Osteocyte (in vitro differentiated cells): ENCODE measurements at regions not wholly inside any gene's neighbourhood (a gene's known extent, or its start where the extent isn't known, plus 50 kb on each side); places are given as distances from the start of the nearest gene placed in this dataset.

ENCODE experiments used
- DNase-seq: peaks from one replicate; pipeline ENCODE4 v3.0.0; 2021; ENCODE audit warnings: mixed read lengths; ENCODE audit not compliant: unreplicated experiment; ENCODE audit errors: extremely low spot score
- H3K27ac Mint-ChIP-seq: one replicate; pipeline ENCODE4 v1.8.0; 2021; ENCODE audit warnings: mild to moderate bottlenecking, mixed read lengths; ENCODE audit not compliant: unreplicated experiment
- H3K27me3 Mint-ChIP-seq: one replicate; pipeline ENCODE4 v1.8.0; 2021; ENCODE audit warnings: mixed read lengths; ENCODE audit not compliant: unreplicated experiment
- H3K36me3 Mint-ChIP-seq: one replicate; pipeline ENCODE4 v1.8.0; 2021; ENCODE audit warnings: mixed read lengths; ENCODE audit not compliant: unreplicated experiment
- H3K4me1 Mint-ChIP-seq: one replicate; pipeline ENCODE4 v1.8.0; 2021; ENCODE audit warnings: mixed read lengths; ENCODE audit not compliant: unreplicated experiment
- H3K4me3 Mint-ChIP-seq: one replicate; pipeline ENCODE4 v1.8.0; 2021; ENCODE audit warnings: mild to moderate bottlenecking, moderate library complexity, mixed read lengths; ENCODE audit not compliant: unreplicated experiment
- H3K9me3 Mint-ChIP-seq: one replicate; pipeline ENCODE4 v1.8.0; 2021; ENCODE audit warnings: mixed read lengths; ENCODE audit not compliant: unreplicated experiment
- TF ChIP-seq, protein P1 (sequence below): fragments of 200-600 bp; sonication (generic); IDR thresholded peaks from 2 replicates; pipeline ENCODE4 v1.5.0; 2021; ENCODE audit warnings: antibody characterized with exemption, mild to moderate bottlenecking, moderate library complexity

DNA sequence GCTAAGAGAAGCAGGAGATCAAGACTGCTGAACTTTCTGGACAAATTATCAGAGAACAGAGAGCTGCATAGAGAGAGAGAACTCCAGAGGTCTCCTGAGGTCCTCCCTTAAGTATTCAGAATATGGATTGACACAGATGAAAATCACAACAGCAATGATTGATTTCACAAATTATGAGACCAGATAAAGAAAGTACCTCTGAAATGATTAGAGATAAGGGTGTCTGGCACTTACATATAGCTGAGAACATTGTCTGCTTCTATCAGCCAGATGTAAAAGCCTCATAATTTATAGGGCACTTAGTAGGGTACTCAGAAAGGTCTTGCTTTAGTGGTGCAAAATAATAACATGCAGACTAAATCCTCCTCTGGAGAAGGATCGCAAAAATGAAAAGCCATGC is 1301.8 kb downstream of the BRINP3 start:
- H3K9me3 Mint-ChIP-seq: peaks cover 6% of the 10 kb centered on the region
- no peaks in the 10 kb centered on the region for H3K36me3 Mint-ChIP-seq
- no peaks in the 10 kb centered on the region for H3K27me3 Mint-ChIP-seq
- DNase-seq: no peak
- no peak overlapping the region for H3K27ac Mint-ChIP-seq
- H3K4me3 Mint-ChIP-seq: no peak overlapping the region
- TF ChIP-seq, protein P1, sequence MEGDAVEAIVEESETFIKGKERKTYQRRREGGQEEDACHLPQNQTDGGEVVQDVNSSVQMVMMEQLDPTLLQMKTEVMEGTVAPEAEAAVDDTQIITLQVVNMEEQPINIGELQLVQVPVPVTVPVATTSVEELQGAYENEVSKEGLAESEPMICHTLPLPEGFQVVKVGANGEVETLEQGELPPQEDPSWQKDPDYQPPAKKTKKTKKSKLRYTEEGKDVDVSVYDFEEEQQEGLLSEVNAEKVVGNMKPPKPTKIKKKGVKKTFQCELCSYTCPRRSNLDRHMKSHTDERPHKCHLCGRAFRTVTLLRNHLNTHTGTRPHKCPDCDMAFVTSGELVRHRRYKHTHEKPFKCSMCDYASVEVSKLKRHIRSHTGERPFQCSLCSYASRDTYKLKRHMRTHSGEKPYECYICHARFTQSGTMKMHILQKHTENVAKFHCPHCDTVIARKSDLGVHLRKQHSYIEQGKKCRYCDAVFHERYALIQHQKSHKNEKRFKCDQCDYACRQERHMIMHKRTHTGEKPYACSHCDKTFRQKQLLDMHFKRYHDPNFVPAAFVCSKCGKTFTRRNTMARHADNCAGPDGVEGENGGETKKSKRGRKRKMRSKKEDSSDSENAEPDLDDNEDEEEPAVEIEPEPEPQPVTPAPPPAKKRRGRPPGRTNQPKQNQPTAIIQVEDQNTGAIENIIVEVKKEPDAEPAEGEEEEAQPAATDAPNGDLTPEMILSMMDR: no peak
- no peaks in the 10 kb centered on the region for H3K4me1 Mint-ChIP-seq

DNA sequence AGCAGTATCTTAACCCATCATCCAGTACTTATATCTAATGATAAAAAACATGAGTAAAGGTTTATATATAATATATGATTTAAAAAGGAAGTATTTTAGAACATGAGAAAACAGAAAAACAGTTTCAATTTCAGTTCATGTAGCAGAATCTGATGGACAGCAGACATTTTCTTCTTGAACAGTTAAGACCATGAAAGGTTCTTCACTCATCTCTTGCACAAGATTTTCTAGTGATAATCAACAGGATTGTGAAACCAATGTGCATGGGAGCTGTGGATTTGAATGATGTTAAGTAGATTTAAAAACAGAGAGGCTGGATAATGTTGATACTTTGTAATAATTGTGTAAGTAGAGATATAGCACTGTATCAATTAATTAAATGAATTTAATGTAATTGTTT is 1297.6 kb downstream of the BRINP3 start:
- H3K9me3 Mint-ChIP-seq: no peaks in the 10 kb centered on the region
- no peaks in the 10 kb centered on the region for H3K27me3 Mint-ChIP-seq
- TF ChIP-seq, protein P1: no peak
- no peak overlapping the region for H3K4me3 Mint-ChIP-seq
- H3K36me3 Mint-ChIP-seq: no peaks in the 10 kb centered on the region
- no peaks in the 10 kb centered on the region for H3K4me1 Mint-ChIP-seq
- H3K27ac Mint-ChIP-seq: no peak overlapping the region
- DNase-seq: no peak

DNA sequence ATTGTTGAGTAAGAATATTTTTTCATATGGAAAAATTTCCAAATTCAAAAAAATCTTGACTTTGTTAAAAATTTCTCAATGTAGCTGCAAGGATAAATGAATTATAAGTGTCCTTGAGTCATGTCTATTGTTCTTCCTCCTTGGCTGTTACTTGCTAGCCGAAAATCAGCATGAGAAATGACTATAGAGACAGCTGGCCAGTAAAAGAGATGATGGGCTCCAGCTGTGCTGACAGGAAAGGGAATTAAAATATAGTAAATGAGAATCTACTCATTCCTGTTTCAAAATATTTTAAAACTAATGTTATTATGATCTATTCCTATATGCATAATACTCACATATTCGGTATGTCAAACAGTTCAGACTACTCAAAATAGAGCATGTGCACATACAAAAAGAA is 1292.6 kb downstream of the BRINP3 start:
- DNase-seq: no peak
- no peaks in the 10 kb centered on the region for H3K36me3 Mint-ChIP-seq
- no peaks in the 10 kb centered on the region for H3K27me3 Mint-ChIP-seq
- H3K27ac Mint-ChIP-seq: no peak overlapping the region
- H3K9me3 Mint-ChIP-seq: no peaks in the 10 kb centered on the region
- no peaks in the 10 kb centered on the region for H3K4me1 Mint-ChIP-seq
- H3K4me3 Mint-ChIP-seq: no peak overlapping the region
- TF ChIP-seq, protein P1: no peak

DNA sequence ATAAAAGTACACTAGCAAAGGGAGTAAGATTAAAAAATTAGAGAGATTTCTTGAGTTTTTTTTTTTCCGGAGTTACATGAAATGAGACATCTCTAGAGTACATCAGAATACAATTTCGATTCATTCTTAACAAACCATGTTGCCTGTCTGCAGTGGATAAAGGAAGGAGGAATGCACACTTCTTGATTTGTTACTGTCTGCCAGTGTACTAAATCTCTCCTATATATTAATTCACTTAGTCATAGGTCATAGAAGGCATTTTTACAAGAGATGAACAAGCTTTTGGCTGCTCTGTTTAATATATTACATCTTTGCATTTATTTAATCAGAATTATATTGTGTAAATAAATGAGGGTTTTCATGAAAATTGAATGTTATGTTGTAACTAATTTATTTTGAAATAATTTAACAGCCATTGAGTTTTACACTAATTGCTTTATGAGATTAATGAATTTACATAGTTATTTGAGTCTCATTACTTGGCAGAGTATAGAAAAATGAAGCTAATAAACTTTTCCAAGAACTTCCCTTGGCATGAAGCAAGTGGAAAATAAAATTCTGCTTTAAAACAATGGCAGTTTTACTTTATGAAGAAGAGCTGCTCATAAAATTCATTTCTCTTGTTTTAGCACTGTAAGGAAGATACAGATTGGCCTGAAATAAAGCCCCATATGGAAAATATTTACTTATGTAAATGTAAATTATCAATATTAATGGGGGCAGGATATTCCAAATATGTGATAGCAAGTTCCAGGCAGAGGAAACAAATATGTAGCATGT is 1284.7 kb downstream of the BRINP3 start:
- H3K4me3 Mint-ChIP-seq: no peak overlapping the region
- H3K27me3 Mint-ChIP-seq: no peaks in the 10 kb centered on the region
- H3K27ac Mint-ChIP-seq: no peak overlapping the region
- H3K36me3 Mint-ChIP-seq: no peaks in the 10 kb centered on the region
- H3K4me1 Mint-ChIP-seq: no peaks in the 10 kb centered on the region
- H3K9me3 Mint-ChIP-seq: no peaks in the 10 kb centered on the region
- TF ChIP-seq, protein P1: no peak
- no peak for DNase-seq

DNA sequence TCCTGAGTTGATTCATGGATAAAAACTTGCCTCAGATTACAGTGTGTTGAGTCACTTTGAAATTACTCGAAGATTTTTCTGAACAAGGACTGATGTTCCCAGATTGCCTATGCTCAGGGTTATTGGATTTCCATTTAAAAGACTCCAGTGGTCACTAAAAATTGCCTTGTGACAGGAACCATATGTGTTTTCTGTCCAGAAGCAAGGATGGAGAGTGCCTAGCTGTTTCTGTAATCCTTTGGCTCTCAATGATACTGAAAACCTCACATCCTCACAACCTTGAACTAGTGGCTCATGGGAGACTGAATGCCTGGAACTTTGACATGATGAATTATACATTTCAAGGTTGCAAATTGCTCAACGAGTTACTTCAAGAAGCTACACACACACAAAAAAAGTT is 1271.8 kb downstream of the BRINP3 start:
- no peak overlapping the region for H3K27ac Mint-ChIP-seq
- no peaks in the 10 kb centered on the region for H3K27me3 Mint-ChIP-seq
- H3K9me3 Mint-ChIP-seq: peaks cover 4% of the 10 kb centered on the region
- TF ChIP-seq, protein P1: no peak
- H3K4me1 Mint-ChIP-seq: no peaks in the 10 kb centered on the region
- no peak for DNase-seq
- no peaks in the 10 kb centered on the region for H3K36me3 Mint-ChIP-seq
- no peak overlapping the region for H3K4me3 Mint-ChIP-seq
